OCI-LY3 (cell line): ENCODE measurements at regions not wholly inside any gene's neighbourhood (a gene's known extent, or its start where the extent isn't known, plus 50 kb on each side); places are given as distances from the start of the nearest gene placed in this dataset.

ENCODE experiments used
- CTCF ChIP-seq: fragments of 200-600, 300-600 bp; sonication (generic); IDR thresholded peaks from 2 replicates; pipeline ENCODE4 v1.5.1; 2014; ENCODE audit warnings: antibody characterized with exemption, low read length, low read depth
- EZH2phosphoT487 ChIP-seq: fragments of 200-600 bp; shearing (Covaris generic); IDR thresholded peaks from 2 replicates; pipeline ENCODE4 v1.6.1; 2018; ENCODE audit warnings: antibody characterized with exemption, mixed run types, low read depth

GRCh38 chr10:3890602-3891352 lies 105.8 kb upstream of the KLF6 start:
- TF ChIP-seq CTCF (no peak), EZH2phosphoT487 (no peak)
